A549 (cell line): ENCODE measurements at regions not wholly inside any gene's neighbourhood (a gene's known extent, or its start where the extent isn't known, plus 50 kb on each side); places are given as distances from the start of the nearest gene placed in this dataset.

Experiments used
- ATAC-seq, 2 experiments: fragments of 200-7000 bp in 1 of 2; fragments of >200 bp in 1 of 2; cut with Nextera tagmentation in 1 of 2; cut with Tn5 transposase in 1 of 2; 3 replicates each; pipeline versions ENCODE4 v1.8.0 to v1.9.1; 2018 to 2020; ENCODE audit warnings: mild to moderate bottlenecking in 1 of 2, moderate library complexity in 1 of 2
- CTCF ChIA-PET: fragments of 300-600 bp; sonication (Branson Sonifier 250); formaldehyde crosslinking; extraction: SDS; loops from one replicate; lab custom pipeline; 2021; ENCODE audit warnings: antibody characterized with exemption, inconsistent platforms; lab: Yijun Ruan, JAX
- POLR2A ChIA-PET: fragments of 350-600 bp; formaldehyde crosslinking; extraction: SDS; loops from one replicate; lab custom pipeline; 2021; ENCODE audit warnings: antibody characterized with exemption, inconsistent platforms; lab: Yijun Ruan, JAX
- DNase-seq, 2 experiments: peaks; one replicate each; pipeline versions ENCODE4 v3.0.0 to v3.0.0-alpha.2; 2011 to 2016; ENCODE audit warnings: low read depth in 1 of 2, low spot score in 1 of 2
- FAIRE-seq: peaks from 2 replicates; lab custom pipeline; 2011; peaks lifted over from hg19 to GRCh38; lab: Jason Lieb, UNC
- H3K27ac ChIP-seq, 2 experiments: fragments of >200 bp; sonication (Bioruptor Twin); formaldehyde crosslinking; 3 replicates each; pipeline ENCODE4 v1.5.1; 2016 to 2017
- H3K4me1 ChIP-seq: fragments of >200 bp; sonication (Bioruptor Twin); formaldehyde crosslinking; 3 replicates; pipeline ENCODE4 v1.6.1; 2016
- H3K4me2 ChIP-seq: fragments of >200 bp; sonication (Bioruptor Twin); formaldehyde crosslinking; 3 replicates; pipeline ENCODE4 v1.6.1; 2016
- H3K4me3 ChIP-seq: fragments of >200 bp; sonication (Bioruptor Twin); formaldehyde crosslinking; 3 replicates; pipeline ENCODE4 v1.5.1; 2016
- H3K9me3 ChIP-seq: fragments of >200 bp; sonication (Bioruptor Twin); formaldehyde crosslinking; 3 replicates; pipeline ENCODE4 v1.6.1; 2016
- BCL3 ChIP-seq: fragments of >200 bp; sonication (Bioruptor Twin); formaldehyde crosslinking; IDR thresholded peaks from 3 replicates; pipeline ENCODE4 v1.6.1; 2016
- CBX2 ChIP-seq: fragments of 200-600 bp; sonication (generic); IDR thresholded peaks from 2 replicates; pipeline ENCODE4 v1.6.1; 2016; ENCODE audit warnings: low read depth, mild to moderate bottlenecking, borderline replicate concordance
- CBX8 ChIP-seq: fragments of 200-600 bp; sonication (generic); IDR thresholded peaks from 2 replicates; pipeline ENCODE4 v1.6.1; 2016
- CEBPB ChIP-seq, 2 experiments: fragments of >200 bp in 1 of 2; sonication (Bioruptor Twin) in 1 of 2; formaldehyde crosslinking in 1 of 2; IDR thresholded peaks; 2 replicates each; pipeline ENCODE4 v1.6.1; 2012 to 2016
- ESRRA ChIP-seq: fragments of 150-350 bp; IDR thresholded peaks from 2 replicates; pipeline ENCODE4 v1.6.1; 2014; ENCODE audit warnings: mild to moderate bottlenecking, low read length, borderline replicate concordance
- FOSB ChIP-seq: fragments of 250-450 bp; sonication (Bioruptor Pico); IDR thresholded peaks from 2 replicates; pipeline ENCODE4 v1.5.0; 2020; ENCODE audit warnings: mild to moderate bottlenecking, moderate library complexity
- HDAC2 ChIP-seq: fragments of 200-600 bp; sonication (generic); IDR thresholded peaks from 2 replicates; pipeline ENCODE4 v1.6.1; 2016
- HEYL ChIP-seq: fragments of 250-450 bp; sonication (Bioruptor Pico); IDR thresholded peaks from 2 replicates; pipeline ENCODE4 v1.8.0; 2021; ENCODE audit warnings: mild to moderate bottlenecking, moderate library complexity
- HMGXB4 ChIP-seq: fragments of 250-450 bp; sonication (Bioruptor Pico); IDR thresholded peaks from 2 replicates; pipeline ENCODE4 v1.5.0; 2021; ENCODE audit warnings: mild to moderate bottlenecking, moderate library complexity, borderline replicate concordance
- HOXA7 ChIP-seq: fragments of 250-450 bp; sonication (Bioruptor Pico); IDR thresholded peaks from 2 replicates; pipeline ENCODE4 v1.5.0; 2020; ENCODE audit warnings: mild to moderate bottlenecking, moderate library complexity
- JUN ChIP-seq, 2 experiments: fragments of >200 bp; sonication (Bioruptor Twin); formaldehyde crosslinking; IDR thresholded peaks; 2 replicates in 1 of 2; 3 replicates in 1 of 2; pipeline ENCODE4 v1.6.1; 2016 to 2017
- KDM1A ChIP-seq: fragments of 200-600 bp; sonication (generic); IDR thresholded peaks from 2 replicates; pipeline ENCODE4 v1.6.1; 2016; ENCODE audit warnings: low read depth, mild to moderate bottlenecking
- MAZ ChIP-seq: fragments of 150-350 bp; IDR thresholded peaks from 2 replicates; pipeline ENCODE4 v1.6.1; 2014; ENCODE audit warnings: antibody characterized with exemption, low read depth, low read length, borderline replicate concordance
- MYC ChIP-seq: IDR thresholded peaks from 2 replicates; pipeline ENCODE4 v1.6.1; 2012; ENCODE audit warnings: mild to moderate bottlenecking, inconsistent platforms, low read length, improper control_type of control experiment, borderline replicate concordance
- NFE2L2 ChIP-seq: fragments of 150-350 bp; conservative IDR thresholded peaks from 2 replicates; pipeline ENCODE4 v1.6.1; 2014; ENCODE audit warnings: low read length
- NPAS2 ChIP-seq: fragments of 250-450 bp; sonication (Bioruptor Pico); IDR thresholded peaks from 2 replicates; pipeline ENCODE4 v1.8.0; 2022; ENCODE audit warnings: mild to moderate bottlenecking, moderate library complexity, borderline replicate concordance
- POLR2AphosphoS2 ChIP-seq: conservative IDR thresholded peaks from 2 replicates; pipeline ENCODE4 v1.6.1; 2012; ENCODE audit warnings: low read length, improper control_type of control experiment, inconsistent platforms
- RARB ChIP-seq: fragments of 250-450 bp; sonication (Bioruptor Pico); IDR thresholded peaks from 2 replicates; pipeline ENCODE4 v1.8.0; 2021; ENCODE audit warnings: mild to moderate bottlenecking, moderate library complexity
- TFCP2L1 ChIP-seq: fragments of 250-450 bp; sonication (Bioruptor Pico); IDR thresholded peaks from 2 replicates; pipeline ENCODE4 v1.5.0; 2021; ENCODE audit warnings: mild to moderate bottlenecking
- ZC3H11A ChIP-seq: fragments of 450-650 bp; IDR thresholded peaks from 2 replicates; pipeline ENCODE4 v1.6.1; 2014; ENCODE audit warnings: antibody characterized with exemption, mild to moderate bottlenecking
- ZFP36 ChIP-seq: fragments of 450-650 bp; IDR thresholded peaks from 2 replicates; pipeline ENCODE4 v1.6.1; 2014; ENCODE audit warnings: borderline replicate concordance; ENCODE audit not compliant: partially characterized antibody
- ZSCAN20 ChIP-seq: fragments of 250-450 bp; sonication (Bioruptor Pico); IDR thresholded peaks from 2 replicates; pipeline ENCODE4 v1.8.0; 2022; ENCODE audit warnings: mild to moderate bottlenecking, moderate library complexity
- WGBS: methylation state at CpG from one replicate; pipeline ENCODE4 v1.1.6; 2017; ENCODE audit errors: missing lambda C conversion rate; 5-methylcytosine and 5-hydroxymethylcytosine counted together
- TF ChIP-seq, protein P1 (sequence below): fragments of 250-450 bp; sonication (Bioruptor Pico); IDR thresholded peaks from 2 replicates; pipeline ENCODE4 v1.5.0; 2020; ENCODE audit warnings: low read depth, mild to moderate bottlenecking, moderate library complexity
- TF ChIP-seq, protein P2 (sequence below): IDR thresholded peaks from 2 replicates; pipeline ENCODE4 v1.6.1; 2012; ENCODE audit warnings: low read depth, borderline replicate concordance
- TF ChIP-seq, protein P3 (sequence below): fragments of 450-650 bp; IDR thresholded peaks from 2 replicates; pipeline ENCODE4 v1.6.1; 2014; ENCODE audit warnings: antibody characterized with exemption

- FAIRE-seq, result no peak
- Histone ChIP-seq H3K27ac (no peak overlapping the region), H3K4me1 (no peaks in the 10 kb centered on the region), H3K4me2 (no peak overlapping the region), H3K9me3 (no peaks in the 10 kb centered on the region), H3K4me3 (no peak overlapping the region)
- 31% methylated on average over 3 of the region's 3 CpGs for WGBS
- ATAC-seq, result no peak
- ChIA-PET POLR2A (no interaction called here), CTCF (no interaction called here)
- DNase-seq, result no peak
- TF ChIP-seq JUN (IDR thresholded peaks at IDR 0.05) (no peak), FOSB (CRISPR knock-in tag) (no peak), HDAC2 (no peak), TFCP2L1 (CRISPR knock-in tag) (no peak), BCL3 (no peak), HMGXB4 (CRISPR knock-in tag) (no peak), POLR2AphosphoS2 (no peak), MYC (no peak), NPAS2 (no peak), ZC3H11A (no peak), ZSCAN20 (no peak), RARB (CRISPR knock-in tag) (no peak), ZFP36 (no peak)
- TF ChIP-seq, protein P1, sequence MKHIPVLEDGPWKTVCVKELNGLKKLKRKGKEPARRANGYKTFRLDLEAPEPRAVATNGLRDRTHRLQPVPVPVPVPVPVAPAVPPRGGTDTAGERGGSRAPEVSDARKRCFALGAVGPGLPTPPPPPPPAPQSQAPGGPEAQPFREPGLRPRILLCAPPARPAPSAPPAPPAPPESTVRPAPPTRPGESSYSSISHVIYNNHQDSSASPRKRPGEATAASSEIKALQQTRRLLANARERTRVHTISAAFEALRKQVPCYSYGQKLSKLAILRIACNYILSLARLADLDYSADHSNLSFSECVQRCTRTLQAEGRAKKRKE (CRISPR knock-in tag), result no peak
- TF ChIP-seq, all 56 proteins: peak for 0
These were observed 308.9 kb upstream of the POM121L12 start for GRCh38 chr7:52726493-52726892.

DNA sequence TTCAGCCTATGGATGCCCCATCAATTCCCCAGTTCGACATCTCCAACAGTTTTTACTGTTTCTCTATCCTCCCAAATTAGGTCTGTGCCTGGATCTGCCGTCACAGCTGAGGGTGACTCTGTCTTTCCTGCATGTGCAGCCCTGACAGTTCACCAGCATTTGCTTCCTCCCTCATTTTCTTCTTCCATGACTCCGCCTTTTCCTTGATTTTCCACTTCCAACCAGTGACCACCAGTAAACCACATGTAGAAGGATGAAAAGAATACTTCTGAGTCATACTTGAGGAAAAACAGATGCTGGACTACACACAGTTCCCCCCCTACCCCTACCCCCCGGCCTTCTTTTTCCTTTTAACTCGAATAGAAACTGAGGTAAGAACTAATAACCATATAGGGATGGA lies 311.8 kb upstream of the POM121L12 start:
- ChIA-PET POLR2A (no interaction called here), CTCF (no interaction called here)
- WGBS, result 2% methylated on average over 5 of the region's 5 CpGs
- Histone ChIP-seq H3K27ac (no peak overlapping the region), H3K9me3 (no peaks in the 10 kb centered on the region), H3K4me1 (no peaks in the 10 kb centered on the region), H3K4me2 (no peak overlapping the region), H3K4me3 (no peak overlapping the region)
- FAIRE-seq (no peak), ATAC-seq (no peak), DNase-seq (no peak)
- no peak for TF ChIP-seq MYC
- TF ChIP-seq, protein P2, sequence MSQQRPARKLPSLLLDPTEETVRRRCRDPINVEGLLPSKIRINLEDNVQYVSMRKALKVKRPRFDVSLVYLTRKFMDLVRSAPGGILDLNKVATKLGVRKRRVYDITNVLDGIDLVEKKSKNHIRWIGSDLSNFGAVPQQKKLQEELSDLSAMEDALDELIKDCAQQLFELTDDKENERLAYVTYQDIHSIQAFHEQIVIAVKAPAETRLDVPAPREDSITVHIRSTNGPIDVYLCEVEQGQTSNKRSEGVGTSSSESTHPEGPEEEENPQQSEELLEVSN, result no peak
- no peak for TF ChIP-seq POLR2AphosphoS2

GRCh38 chr7:52720856-52721255 lies 314.6 kb upstream of the POM121L12 start:
- ATAC-seq, result no peak
- Histone ChIP-seq H3K4me3 (no peak overlapping the region), H3K4me2 (no peak overlapping the region), H3K9me3 (no peaks in the 10 kb centered on the region)
- 8% methylated on average over 2 of the region's 2 CpGs for WGBS
- TF ChIP-seq CBX2, result no peak
- TF ChIP-seq, protein P3, sequence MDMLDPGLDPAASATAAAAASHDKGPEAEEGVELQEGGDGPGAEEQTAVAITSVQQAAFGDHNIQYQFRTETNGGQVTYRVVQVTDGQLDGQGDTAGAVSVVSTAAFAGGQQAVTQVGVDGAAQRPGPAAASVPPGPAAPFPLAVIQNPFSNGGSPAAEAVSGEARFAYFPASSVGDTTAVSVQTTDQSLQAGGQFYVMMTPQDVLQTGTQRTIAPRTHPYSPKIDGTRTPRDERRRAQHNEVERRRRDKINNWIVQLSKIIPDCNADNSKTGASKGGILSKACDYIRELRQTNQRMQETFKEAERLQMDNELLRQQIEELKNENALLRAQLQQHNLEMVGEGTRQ, result no peak
- no peak for TF ChIP-seq KDM1A
- no peak for TF ChIP-seq RARB (CRISPR knock-in tag)
- TF ChIP-seq CEBPB (IDR thresholded peaks at IDR 0.05), result no peak
- no peak for TF ChIP-seq ESRRA
- TF ChIP-seq ZFP36, result no peak
- no peak for TF ChIP-seq HOXA7 (CRISPR knock-in tag)
- TF ChIP-seq HEYL (CRISPR knock-in tag), result no peak
- TF ChIP-seq CBX8, result no peak
- TF ChIP-seq, protein P2, result no peak
- no peak for TF ChIP-seq MAZ
- no peak for TF ChIP-seq NFE2L2
- TF ChIP-seq, all 56 proteins: peak for 0
- no peak for DNase-seq
- no peaks in the 10 kb centered on the region for H3K4me1 ChIP-seq
- ChIA-PET CTCF (no interaction called here), POLR2A (no interaction called here)
- FAIRE-seq, result no peak
- H3K27ac ChIP-seq, result no peak overlapping the region
